Left cardiac atrium (tissue), 4 donors: ENCODE measurements at regions not wholly inside any gene's neighbourhood (a gene's known extent, or its start where the extent isn't known, plus 50 kb on each side); places are given as distances from the start of the nearest gene placed in this dataset.

ENCODE experiments used
- ATAC-seq, 2 donors: fragments of 200-7000 bp; cut with Tn5 transposase; one replicate each; pipeline ENCODE4 v1.9.1; 2020; ENCODE audit warnings: mild to moderate bottlenecking in 2 of 2, moderate library complexity in 2 of 2
- DNase-seq: peaks from one replicate; pipeline ENCODE4 v3.0.0-alpha.2; 2020
- intact Hi-C, 2 donors: fragments of 100-400 bp; cut with DNase I; formaldehyde crosslinking; loops; one replicate each; pipeline versions ENCODE4 v1.14.1 to v1.15.1; 2022 to 2023
- donor health status: DM: no; HTN: yes; CAD: no.
- donor health status: DM: no; HTN: yes; CAD: no; lungs with severe emphysema.
- donor health status: DM: yes; HTN: yes; CAD: no.
- donor health status: Dilated cardiomyopathy.

DNA sequence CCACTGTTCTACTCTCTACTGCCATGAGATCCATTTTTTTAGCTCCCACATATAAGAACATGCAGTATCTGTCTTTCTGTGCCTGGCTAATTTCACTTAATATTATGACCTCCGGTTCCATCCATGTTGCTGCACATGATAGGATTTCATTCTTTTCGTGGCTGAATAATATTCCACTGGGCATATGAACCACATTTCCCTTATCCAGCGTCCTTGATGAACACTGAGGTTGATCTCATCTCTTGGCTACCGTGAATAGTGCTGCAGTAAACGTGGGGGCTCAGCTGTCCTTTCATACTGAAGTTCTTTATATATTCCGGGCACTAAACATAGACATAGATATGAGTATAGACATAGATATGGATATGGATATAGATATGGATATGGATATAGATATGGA, 109.3 kb upstream of the TNRC6C start:
- ATAC-seq (no peak), DNase-seq (no peak)
- intact Hi-C loops: no loop called here

DNA sequence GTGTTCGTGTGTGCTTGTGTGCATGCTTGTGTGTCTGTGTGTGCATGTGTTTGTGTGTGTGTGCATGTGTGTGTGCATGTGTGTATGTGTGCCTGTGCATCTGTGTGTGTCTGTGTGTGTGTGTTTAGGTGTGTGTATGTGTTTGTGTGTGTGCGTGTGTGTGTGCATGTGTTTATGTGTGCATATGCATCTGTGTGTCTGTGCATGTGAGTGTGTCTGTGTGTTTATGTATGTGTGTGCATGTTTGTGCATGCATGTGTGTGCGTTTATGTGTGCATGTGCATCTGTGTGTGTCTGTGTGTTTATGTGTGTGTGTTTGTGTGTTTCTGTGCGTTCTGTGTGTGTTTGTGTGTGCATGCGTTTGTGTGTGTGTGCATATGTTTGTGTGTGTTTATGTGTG, 106.6 kb upstream of the TNRC6C start:
- intact Hi-C loops: no loop called here
- DNase-seq (no peak), ATAC-seq (no peak)

DNA sequence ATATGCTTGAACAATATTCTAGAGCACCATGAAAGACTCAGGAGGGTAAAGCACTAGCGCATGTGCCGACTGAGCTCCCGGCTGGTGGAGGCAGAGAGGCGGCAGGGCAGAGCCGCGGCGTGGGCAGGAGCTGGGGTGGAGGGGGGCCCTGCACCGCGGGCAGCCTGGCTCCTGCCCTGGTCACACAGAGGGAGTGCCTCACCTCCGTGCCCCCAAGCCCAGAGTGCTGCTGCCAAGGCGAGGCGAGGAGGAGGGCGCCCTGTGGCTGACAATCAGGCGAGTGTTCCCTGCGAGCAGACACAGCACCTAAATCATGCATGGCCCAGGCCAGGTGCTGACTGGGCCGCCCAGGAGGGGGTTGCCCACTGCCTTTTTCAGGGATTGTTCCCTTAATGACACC, 105.8 kb upstream of the TNRC6C start:
- no peak for ATAC-seq
- intact Hi-C loops: no loop called here
- no peak for DNase-seq

DNA sequence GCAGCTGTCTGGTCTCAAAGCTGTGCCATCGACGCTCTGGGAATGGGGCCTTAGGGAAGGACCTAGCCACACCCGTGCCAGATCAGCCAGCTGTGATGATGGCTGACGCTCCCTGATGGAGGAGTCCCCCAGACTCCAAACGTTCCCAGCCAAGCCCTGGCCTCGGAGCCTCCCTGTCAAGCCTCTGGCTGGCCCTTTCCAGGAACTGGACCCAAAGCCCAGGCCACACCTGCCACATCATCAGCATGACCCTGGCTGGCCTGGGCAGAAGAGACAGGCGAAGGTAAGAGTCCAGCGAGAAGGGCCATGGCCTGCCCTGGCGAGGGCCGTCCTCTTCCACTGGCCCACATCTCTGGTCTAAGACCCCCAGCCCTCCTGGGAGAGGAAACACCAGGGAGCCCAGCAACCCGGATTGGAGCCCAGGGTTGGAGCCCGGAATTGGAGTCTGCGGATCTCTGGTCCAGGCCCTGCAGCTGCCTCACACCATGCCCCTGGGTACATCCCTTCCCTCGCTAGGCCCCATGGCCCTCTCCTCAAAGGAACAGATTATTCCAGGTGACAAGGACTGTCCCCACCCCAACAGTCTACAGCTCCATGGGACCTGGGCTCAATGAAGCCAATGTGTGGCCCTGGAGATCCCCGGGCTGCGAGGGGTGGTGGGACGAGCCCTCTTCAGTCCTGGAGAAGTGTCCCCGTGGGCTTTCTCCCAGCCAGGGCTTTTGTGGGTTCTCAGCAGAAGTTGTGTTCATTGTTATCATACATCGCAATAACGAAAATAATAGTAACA, 105.1 kb upstream of the TNRC6C start:
- intact Hi-C loops: no loop called here
- ATAC-seq: no peak
- DNase-seq: no peak

DNA sequence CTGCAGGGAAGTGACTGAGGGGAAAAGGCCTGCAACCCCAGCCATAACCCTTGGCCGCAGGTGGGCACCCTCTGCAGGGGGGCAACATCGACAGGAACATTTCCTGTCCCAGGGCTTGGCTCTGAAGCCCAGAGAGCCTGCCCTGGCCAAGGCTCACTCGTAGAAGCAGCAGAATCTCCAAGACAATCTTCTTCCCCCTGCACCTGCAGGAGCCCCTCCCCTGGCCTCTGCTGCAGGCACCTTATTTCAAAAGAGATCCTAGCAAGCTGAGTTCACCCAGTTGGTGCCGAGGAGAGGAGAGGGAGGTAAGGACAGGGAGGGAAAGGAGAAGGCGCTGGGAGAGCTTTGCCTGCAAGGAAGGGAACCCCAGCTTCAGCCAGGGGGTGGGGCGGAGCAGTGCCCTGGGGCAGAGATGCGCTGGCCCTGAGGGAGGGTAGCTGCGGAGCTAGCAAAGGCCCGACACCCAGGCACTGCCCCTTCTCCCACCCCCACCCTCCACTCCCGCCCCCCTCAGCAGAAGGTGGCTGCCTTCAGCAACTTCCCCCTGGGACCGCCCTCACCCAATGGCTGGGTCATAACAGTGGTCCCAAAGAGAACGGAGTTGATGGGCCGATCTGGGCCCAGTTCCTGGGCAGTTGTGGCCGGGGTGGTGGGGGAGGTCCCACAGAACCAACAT, 104.3 kb upstream of the TNRC6C start:
- no peak for ATAC-seq
- intact Hi-C loops: no loop called here
- no peak for DNase-seq

DNA sequence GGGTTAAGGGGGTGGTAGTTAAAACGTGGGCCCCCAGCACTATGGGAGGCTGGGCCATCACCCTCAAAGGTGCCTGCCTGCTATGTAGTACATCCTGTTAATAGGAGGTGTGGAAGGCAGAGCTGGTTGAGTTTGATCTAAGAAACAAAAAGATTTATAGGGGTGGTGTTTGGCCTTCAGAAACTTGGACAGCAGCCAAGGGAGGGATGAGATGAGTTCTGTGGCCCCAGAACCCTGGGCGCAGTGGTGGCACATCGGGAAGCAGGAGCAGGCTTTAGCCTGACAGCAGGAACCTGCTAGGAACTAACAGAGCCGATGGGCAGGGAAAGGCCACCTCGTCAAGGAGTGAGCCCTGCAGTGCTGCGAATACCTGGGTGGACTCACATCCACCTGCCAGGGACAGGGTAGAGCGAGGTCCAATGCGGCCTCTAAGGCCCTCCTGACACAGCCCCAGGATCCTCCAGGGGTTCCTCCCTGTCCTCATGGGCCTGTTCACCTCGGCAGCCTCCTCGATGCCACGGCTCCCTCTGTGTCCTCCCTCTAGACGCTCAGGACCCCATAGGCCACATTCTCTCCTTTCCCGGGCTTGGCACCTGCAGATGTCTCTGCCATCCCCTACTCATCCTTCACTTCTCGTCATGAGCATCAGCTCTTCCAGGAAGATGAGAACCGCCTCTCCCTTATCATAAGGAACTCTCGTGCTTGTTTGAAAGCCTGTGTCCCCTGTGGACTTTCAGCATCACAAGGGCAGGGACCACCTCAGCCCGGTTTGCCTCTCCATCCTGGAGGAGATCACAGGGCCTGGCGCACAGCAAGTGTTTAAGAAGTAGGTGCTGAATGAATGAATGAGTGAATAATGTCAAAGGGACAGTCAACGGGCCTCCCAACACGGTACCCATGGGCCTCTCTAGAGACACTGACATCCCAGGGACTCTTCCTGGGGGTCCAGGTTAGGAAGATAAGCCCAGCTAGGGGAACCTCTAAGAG, 103.5 kb upstream of the TNRC6C start:
- DNase-seq (no peak), ATAC-seq (no peak)
- intact Hi-C loops: no loop called here

DNA sequence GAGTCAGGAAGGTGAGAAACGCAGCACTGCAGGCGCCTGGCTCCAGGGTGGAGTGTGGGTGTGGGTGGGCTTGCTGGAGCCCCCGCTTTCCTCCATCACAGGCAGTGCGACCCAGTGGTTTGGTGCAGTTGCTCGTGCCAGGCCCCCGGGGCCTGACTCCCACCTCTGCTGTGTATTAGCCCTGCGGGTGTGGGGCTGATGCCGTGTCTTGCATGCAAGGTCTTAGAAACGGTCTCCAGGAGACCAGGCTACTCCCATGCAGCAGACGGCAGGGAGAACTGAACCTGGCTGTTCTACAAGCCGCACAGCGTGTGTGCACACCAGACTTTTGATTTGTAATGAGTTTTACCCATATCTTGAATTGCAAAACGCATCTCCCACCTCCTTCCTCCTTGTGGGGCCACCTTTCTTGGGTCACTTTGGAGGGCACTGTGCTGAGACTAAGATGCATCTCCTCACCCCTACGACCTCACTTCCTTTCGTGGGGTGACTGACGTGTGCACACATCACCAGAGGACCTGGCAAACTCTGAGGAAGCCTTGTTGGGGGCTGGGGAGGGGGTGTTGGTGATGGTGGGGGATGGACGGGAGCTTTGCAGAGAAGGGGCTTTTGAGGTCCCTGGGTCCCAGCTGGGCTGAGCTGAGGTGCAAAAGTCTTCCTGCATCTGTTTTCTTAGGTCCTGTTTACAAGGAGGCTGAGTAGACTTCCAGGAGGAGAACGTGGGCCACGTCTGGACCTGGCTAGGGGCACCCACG, 101.8 kb upstream of the TNRC6C start:
- DNase-seq (no peak), ATAC-seq (no peak)
- intact Hi-C loops: no loop called here

DNA sequence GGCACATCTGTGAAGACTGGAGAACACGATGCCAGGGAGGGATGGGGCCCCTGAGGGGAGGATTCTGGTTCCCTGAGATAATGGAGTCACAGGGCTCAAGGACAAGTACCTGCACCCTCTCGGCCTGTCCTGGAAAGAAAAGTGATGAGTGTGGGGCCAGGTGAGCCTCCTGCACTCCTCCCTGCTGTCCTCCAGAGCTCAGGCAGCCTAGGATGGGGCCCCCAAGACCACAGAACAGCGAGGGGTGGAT, 101.3 kb upstream of the TNRC6C start:
- intact Hi-C loops: no loop called here
- DNase-seq: no peak
- no peak for ATAC-seq

DNA sequence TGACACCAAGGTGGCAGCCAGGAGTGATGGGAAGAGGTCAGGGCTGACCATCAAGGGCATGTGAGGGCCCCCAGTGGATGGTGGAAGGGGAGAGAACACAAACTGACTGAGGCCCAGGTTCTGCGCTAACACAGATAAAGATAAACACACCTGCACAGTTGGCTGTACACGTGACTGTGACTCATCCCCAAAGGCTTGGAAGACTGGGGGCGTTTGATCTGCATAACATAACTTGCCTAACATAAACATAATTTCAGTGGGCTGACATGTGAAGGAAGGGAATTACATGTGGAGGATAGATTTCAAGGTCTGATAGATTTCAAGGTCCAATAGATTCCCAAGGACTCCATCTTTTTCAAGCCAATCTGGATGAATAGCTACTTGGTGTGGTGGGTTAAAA, 100.9 kb upstream of the TNRC6C start:
- intact Hi-C loops: no loop called here
- no peak for DNase-seq
- ATAC-seq: no peak

DNA sequence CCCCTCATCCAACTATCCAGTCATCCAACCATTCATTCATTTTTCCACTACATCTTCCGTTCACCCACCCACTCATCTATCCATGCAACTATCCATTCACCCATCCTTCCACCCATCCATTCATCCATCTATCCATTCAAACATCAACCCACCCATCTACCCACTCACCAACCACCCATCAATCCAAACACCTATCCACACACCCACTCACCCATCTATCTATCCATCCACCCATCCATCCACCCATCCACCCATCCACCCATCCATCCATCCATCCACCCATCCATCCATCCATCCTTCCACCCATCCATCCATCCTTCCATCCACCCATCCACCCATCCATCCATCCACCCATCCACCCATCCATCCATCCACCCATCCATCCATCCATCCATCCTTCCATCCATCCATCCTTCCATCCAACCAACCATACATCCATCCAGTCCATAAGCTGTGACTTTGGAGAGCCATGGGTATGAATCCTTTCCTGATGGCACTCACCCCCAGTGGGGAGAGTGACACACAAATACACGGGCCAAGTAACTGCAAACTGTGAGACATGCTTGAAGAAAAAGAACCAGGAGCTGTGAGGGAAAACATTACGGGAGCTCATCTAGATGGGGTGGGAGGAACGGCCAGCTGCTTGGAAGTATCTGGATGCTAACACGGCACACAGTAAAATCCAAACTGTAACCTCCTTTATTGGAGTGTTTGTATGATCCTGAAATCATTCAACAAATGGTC, 100.0 kb upstream of the TNRC6C start:
- DNase-seq: peak; percentile 2
- intact Hi-C loops: no loop called here
- ATAC-seq: no peak

DNA sequence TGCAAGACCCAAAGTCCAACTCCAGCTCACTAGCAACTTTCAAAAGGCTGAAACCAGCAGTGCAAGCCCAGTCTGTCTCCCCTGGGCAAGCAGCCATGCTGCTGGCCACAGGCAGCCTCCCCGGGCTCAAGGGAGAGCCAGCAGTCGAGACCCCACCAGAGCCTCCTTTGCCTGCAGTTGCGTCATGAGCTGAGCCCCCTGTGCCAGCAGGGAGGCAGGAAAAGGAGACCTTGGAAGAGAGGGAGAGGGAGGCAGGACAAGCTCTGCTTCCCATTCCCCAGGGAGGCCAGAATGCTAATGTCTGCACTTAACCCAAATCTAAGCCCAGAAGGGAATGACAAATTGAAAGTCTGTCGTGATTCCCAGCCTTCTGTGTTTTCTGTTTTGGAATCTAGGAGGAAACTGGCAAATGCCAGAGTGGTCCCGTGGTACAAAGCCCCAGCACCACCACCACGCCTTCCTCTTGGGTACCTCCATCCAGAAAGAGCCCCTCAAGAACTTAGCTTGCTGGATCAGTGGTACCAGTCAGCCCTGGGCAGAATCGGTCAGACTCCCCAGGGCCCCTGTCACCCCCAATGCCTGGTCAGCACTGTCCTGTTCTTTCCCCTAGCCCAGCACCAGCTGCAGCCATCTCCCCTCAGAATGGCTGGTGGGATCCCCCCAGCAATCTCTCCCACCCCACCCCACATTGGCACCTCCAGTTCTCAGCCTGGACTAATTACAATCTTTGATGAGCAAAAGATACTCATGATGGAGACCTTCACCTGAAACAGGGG, 99.3 kb upstream of the TNRC6C start:
- DNase-seq (peak; percentile 3), ATAC-seq (peak in 1 of 2 donors; percentile 74)
- intact Hi-C loops: no loop called here

DNA sequence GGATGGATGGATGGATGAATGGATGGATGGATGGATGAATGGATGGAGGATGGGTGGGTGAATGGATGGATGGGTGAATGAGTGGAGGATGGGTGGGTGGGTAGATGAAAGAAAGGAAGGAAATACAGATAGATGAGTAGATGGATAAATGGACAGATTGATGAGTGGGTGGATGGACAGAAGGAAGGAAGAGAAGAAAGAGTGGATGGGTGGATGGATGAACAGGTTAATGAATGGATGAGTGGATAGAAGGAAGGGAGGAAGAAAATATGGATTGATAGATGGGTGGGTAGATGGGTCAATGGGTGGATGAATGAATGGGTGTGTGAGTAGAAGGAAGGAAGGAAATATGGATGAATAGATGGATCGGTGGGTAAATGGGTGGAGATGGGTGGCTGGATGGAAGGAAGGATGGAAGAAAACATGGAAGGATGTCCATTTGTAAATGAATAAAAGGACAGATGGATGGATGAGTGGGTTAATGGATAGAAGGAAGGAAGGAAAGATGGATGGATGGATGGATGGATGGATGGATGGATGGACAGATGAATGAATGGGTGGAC, 97.3 kb upstream of the TNRC6C start:
- DNase-seq: no peak
- ATAC-seq: no peak
- intact Hi-C loops: no loop called here

DNA sequence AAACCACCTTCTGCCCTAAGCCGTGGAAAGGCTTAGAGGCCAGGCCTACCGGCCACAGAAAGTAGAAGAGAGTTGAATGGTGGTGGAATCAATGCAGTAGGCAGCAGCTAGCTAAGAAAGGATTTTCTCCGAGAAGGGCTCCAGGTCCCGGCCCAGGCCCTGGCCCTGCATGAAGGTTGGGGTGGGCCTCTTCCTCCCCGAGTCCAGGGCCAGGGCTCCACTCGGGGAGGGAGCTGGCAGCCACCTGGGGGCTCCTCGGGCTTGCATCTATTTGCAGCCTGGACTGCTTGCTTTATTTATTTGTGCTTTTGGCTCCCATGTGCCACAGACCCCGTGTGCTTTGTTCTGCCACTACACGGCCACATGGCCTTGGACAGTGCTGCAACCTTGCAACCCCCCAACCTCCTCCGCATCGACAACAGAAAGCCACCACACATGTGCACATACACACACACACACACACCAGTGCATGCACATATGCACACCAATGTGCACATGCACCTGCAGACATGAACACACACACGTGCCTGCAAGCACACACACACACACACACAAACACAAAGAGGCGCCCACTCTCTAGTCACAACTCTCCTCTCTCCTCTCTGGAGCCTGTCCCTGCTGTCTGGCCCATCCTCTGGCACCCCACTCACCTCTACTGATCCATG, 96.4 kb upstream of the TNRC6C start:
- intact Hi-C loops: no loop called here
- ATAC-seq: no peak
- DNase-seq: peak; percentile 16

DNA sequence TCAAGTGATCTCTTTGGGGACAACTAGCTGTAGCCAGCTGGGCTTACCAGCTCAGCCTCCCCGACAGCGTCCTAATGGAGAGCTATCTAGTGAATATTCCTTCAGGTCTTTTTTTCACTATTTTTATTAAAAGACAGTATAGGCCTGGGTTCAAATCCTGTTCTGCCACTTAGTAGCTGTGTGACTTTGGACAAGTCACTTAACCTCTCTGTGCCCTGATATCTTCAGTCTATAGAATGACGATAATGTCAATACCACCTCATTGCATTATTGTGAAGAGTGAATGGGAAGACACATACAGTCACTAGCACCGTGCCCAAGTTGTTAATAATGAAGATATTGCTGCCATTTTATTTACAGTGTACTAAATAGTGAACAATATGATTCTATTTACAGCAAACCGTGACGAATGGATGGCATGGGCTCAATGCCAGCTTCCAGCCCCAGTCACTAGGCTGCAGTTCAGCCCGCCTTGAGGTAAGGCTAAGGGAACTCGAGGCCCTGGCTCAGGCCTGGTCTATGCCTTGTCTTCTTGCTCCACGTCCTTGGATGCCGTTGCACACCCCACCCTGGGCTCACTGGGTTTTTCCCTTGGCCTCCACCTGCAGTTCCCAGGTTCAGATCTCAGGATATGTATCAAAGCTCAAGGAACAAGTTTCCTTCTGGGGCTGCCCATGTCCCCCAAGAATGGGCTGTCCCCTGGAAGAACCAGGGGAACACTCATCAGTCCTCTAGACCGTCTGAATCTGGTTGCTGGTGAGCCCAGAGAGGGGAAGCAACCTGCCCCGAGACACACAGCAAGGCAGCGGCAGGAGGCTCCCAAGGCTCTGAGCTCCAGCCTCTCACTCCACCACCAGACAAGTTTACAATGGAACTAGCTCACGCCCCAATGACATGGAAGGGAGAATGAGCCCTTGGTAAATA, 95.4 kb upstream of the TNRC6C start:
- intact Hi-C loops: no loop called here
- no peak for ATAC-seq
- DNase-seq: no peak

DNA sequence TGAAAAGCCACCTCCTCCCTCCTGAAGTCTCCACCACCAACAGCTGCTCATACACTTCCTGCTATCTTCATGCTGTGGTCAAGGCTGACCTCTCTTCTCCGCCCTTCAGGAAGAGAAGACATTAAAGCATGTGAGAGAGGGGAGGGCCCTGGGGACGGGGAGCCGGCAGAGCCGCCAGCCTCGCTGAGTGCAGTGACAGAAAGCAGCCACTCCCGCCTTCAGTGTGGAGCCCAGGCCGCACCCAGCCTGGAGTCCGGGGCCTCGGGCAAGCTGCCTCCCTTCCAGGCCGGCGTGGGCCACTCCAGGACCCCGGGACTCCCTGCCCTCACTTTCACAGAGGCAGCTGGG, 94.7 kb upstream of the TNRC6C start:
- intact Hi-C loops: no loop called here
- ATAC-seq: peak; percentile 63 to 68
- peak; percentile 57 for DNase-seq
